GM08714 (cell line): ENCODE measurements at regions not wholly inside any gene's neighbourhood (a gene's known extent, or its start where the extent isn't known, plus 50 kb on each side); places are given as distances from the start of the nearest gene placed in this dataset.
"Not testable (repeated sequence)": the region's sequence is repeated elsewhere in the genome, so short reads cannot be mapped to it uniquely, and the experiment has no call there.

ENCODE experiments used
- H3K4me3 ChIP-seq: fragments of 200-500 bp; sonication (Bioruptor generic); 2 replicates; pipeline ENCODE4 v1.5.1; 2014; ENCODE audit warnings: mild to moderate bottlenecking, low read length, inconsistent platforms
- ZNF274 ChIP-seq: IDR thresholded peaks from 2 replicates; pipeline ENCODE4 v1.6.1; 2012; ENCODE audit warnings: mild to moderate bottlenecking, low read depth, low read length

DNA sequence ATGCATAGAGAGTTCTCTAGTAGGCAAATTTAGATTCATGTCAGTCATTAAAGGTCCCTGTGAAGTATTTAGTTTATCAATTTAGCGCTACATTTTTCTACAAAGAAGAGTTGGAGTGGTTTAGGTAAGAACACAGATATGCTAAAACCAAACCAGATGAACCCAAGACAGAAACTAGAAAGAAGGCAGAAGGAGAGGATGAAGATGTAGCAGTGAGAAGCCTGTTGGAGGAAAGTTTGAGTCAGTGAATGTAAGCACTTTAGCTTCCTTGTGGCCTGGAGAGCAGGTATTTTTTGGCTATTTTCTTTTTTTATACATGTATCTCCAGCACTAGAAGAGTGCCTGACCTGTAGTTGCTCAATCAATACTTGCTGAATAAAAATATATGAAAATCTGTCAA, 223.7 kb downstream of the KCNRG start:
- TF ChIP-seq ZNF274: no peak
- H3K4me3 ChIP-seq: no peak overlapping the region

DNA sequence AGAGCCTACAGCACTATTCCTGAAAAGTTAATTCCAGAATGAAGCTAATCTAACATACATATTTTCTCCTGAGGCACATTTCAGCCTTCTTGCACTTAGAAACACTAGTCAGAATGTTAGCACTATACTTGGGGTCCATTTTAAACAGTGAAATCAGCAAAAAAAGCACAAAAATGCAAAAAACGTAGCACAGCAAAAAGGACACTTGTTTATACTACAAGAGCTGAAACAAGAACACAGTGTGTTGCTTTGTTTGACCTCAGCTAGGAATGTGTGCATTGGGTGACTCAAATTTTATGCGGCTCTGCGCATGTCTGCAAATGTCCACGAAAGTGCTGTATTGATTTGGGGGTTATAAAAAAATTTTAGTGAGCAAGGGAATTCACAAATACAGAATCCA, 226.2 kb downstream of the KCNRG start:
- TF ChIP-seq ZNF274: no peak
- H3K4me3 ChIP-seq: no peak overlapping the region

DNA sequence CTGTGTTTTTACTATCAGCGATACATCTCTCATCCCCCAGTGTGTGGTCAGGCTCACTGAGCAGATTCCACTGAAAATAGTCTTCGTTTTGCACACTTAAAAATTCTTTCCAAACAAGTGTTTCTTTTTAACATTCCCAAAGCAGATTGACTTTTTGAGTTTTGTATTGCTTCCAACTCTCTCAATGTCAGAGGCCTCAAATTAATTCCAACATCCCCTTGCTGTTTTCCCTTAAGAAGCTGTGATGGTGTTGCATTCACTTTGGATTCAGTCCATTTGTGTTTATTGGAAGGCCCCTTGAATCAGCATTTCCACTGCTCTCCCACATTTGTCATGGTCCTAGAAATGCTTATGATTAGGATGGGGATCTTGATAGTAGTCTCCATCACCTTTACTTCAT, 228.7 kb downstream of the KCNRG start:
- no peak for TF ChIP-seq ZNF274
- no peak overlapping the region for H3K4me3 ChIP-seq

DNA sequence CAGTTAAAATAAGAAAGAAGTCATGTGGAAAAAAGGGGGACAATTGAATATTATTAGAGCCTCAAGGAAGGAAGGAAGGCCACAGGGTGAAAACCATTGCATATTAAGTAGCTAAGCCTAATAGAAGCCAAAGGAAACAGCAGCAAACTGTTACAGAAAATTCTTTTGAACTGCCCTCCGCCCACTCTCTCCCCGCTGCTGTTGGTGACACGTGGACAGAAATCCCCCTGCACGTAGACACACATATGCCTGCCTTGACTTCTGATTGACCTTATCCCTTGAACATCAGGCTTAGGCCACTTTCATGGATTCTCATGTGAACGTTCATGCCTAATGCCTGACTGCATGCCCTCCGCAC, 229.1 kb downstream of the KCNRG start:
- TF ChIP-seq ZNF274: no peak
- H3K4me3 ChIP-seq: no peak overlapping the region

DNA sequence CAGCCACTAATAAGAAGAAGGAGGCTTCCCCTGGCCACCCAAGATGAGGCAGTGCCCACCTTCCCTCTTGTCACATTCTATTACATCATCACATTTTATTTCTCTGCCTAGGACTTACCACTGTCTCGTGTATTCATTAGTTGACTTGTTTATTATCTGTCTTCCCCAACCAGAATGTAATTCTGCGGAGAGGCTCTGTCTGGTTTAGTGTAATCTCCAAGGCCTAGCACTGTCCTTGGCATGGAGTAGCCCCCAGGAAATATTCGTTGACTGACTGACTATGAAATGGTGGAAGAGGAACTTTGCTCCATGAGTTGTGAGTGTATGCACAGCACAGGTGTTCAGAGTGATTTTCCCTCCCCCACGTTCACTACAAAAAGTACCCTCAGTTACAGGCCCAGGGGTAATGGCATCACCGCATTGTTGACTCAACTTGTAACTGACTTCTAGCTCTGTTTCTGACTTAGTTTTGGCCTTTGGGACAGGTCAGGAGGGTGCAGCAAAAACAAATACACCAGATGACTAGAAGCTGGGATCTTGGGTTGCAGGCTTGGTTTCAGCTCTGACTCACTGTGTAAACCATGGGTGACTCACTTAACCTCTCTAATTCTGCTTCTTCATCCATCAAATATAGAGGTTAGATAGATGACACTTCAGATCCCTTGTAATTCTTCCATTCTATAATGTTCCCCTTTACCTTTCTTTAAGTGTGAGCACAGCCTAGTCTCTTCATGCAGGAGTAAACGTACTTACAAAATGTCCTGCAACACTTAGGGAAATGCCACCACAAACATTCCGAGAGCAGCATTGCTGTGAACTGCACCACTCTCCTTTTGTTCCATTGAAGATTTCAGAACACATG, 229.7 kb downstream of the KCNRG start:
- no peak for TF ChIP-seq ZNF274
- no peak overlapping the region for H3K4me3 ChIP-seq

DNA sequence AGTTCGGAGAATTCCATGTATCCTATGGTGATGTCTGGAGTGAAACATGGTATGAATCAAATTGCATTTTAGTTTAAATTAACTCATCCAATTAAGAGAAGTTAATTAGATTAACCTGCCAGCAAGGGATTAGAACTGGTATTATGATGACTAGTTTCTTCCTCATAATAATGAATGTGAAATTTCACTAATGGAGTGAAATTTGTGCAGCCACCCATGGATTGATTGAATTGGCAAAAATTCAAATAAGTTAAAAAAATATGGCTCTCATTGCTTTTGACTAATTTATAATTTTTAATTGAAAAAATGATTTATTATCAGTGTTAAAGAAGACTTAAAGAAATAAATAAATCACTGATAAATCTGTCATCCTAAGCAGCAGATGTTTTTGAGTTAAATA, 232.0 kb downstream of the KCNRG start:
- no peak overlapping the region for H3K4me3 ChIP-seq
- TF ChIP-seq ZNF274: no peak

DNA sequence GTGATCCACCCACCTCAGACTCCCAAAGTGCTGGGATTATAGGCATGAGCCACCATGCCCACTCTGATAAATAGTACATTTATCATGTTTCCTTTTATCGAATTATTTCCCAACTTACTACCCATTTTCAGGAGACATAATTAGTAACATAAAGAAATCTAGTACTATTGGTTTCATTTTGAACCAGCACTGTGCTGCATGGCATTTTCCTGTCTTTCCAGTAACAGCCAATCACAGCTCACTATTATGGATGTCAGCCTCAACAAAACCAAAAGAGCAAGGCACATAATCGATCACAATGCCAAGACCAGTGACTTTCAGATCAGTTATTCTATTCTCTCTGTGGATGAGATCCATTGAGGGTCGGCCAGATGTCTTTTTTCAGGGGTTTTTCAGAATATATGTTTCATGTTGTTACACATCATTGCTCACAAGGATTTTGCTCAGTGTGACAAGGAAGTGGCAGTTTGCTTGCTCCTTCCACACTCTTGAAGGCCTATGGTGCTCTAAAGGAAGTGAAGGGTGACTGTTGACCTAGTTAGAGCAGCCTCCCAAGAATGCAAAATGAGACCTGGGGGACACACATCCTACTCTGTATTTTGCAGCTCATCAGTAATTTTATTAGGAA, 233.4 kb downstream of the KCNRG start:
- H3K4me3 ChIP-seq: no peak overlapping the region; the same call in 1 of the 2 replicates
- no peak for TF ChIP-seq ZNF274

DNA sequence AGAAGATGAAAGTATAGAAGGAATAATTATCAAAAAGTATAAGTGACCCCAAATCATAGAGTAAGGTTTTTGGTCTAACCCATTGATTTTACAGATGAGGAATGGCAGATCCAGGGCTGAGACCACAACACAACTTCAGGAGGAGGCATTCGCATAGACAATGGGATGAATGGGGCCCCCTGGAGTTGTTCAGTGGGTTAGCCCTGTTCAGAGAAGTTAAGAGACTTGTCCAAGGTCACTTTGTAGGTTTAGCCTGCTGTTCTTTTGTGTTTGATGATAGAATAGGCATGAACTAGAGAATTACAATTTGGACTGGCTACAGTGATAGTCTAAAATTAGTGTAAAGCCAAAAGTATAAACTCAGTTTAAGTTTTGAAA, 233.9 kb downstream of the KCNRG start:
- TF ChIP-seq ZNF274: no peak
- no peak overlapping the region for H3K4me3 ChIP-seq

DNA sequence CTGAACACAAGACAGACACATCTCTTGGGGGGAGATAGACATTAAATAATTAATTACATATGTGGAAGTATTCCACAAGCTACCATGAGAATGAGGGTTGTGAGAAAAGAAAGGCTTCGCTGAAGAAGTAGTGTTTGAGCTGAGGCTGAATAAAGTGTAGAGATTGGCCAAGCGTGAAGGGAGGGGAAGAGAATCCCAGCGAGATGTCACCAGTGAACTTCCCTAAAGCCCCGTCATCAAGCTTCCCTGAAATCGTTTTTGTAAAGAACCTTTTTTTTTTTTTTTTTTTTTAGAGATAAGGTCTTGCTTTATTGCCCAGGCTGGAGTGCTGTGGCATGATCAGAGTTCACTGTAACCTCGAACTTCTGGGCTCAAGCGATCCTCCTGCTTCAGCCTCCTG, 235.2 kb downstream of the KCNRG start:
- H3K4me3 ChIP-seq: no peak overlapping the region
- no peak for TF ChIP-seq ZNF274

DNA sequence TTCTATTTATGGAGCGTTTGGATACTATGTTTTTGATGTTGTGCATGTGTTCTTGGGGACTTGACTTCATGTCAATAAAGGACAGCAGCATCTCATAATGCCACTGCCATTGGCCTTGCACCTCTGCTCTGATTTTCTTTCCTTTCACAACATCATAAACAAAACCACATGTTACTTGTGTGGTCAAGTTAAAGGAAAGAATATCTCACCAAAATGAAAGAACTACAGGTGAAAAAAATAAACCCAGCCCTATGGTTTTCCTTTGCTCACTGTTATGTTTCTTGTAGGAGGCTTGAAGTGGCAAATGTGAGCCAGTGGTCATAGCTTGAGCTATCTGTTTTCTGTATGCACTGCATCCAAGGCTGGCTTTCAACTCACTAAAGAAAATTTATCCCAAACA, 240.4 kb downstream of the KCNRG start:
- TF ChIP-seq ZNF274: no peak
- H3K4me3 ChIP-seq: no peak overlapping the region

DNA sequence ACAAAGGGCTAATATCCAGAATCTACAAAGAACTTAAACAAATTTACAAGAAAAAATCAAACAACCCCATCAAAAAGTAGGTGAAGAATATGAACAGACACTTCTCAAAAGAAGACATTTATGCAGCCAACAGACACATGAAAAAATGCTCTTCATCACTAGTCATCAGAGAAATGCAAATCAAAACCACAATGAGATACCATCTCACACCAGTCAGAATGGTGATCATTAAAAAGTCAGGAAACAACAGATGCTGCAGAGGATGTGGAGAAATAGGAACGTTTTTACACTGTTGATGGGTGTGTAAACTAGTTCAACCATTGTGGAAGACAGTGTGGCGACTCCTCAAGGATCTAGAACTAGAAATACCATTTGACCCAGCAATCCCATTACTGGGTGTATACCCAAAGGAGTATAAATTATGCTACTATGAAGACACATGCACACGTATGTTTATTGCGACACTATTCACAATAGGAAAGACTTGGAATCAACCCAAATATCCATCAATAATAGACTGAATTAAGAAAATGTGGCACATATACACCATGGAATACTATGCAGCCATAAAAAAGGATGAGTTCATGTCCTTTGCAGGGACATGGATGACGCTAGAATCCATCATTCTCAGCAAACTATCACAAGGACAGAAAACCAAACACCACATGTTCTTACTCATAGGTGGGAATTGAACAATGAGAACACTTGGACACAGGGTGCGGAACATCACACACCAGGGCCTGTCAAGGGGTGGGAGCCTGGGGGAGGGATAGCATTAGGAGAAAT, 241.5 kb downstream of the KCNRG start:
- not testable (repeated sequence) for H3K4me3 ChIP-seq

DNA sequence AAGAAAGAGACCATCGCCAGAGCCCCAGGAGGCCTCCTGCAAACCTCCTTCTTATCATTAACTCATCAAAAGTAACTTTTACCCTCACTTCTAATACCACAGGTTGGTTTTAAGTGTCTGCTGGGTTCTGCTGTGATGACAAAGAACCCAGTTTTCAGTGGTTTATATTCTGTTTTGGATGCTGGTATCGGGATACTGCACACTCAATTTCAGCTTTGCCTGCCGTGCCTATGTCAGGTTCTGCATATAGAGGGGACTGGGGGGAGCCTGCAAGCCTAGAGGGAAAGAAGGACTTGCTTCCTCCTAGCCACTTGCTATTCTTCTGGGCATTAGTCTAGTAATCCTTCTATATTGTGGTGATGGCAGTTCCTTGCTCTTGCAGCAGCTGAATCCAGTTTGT, 242.4 kb downstream of the KCNRG start:
- TF ChIP-seq ZNF274: no peak

DNA sequence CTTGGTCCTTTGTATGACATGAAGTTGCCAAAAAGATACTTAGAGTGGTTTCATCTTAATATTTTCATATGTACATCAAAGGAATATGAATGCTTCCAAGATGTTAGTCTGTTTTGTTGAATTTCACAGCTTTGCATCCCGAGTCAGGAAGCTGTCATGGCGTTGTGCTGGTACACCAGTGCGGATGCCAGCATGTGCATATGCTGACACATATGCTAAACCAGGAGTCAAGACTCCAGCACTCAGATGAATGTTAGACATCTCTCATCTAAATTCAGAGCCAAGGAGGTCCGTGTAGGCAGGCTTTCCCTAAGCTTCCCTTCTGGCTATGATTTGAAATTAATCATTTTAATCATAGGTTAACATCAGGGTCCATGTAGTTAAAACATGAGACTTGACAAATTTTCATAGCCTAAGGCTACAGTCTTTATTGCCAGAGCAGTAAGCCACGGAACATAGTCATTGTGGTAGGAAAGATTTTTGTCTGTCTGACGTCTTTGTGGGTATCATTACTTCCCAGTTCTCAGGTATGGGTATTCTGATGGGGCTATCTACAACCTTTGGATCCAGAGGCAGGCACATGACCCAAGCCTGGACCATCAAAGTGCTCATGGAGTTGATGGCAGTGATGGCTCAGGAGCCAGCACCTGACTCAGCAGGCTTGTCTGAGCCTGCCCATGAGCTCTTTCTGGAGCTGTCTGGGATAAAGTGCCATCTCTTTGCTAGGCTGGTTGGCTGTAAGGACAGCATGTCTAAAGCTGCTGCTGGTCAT, 246.1 kb downstream of the KCNRG start:
- H3K4me3 ChIP-seq: no peak overlapping the region

More for the DNA sequence above, 242.4 kb downstream of the KCNRG start:
- no peak overlapping the region for H3K4me3 ChIP-seq

DNA sequence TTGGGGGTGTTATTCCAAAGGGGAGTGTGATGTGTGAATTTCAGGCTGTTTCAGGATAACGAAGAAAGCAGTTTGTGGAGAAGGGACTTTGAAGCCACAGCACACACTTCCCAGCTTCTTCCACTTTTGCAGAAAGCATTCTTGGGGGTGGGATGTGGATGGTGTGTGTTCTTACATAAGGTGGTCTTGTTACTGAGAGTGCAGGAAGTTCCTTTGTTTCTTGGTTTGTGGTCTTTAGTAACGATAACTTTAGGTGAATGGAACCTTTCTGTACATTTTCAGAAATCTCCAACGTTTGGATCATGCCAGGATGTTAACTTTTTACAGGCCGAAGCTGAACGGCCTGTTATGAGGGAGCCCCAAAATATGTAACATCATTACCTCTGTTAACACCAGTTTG, 251.8 kb downstream of the KCNRG start:
- TF ChIP-seq ZNF274: no peak
- no peak overlapping the region for H3K4me3 ChIP-seq

More for the DNA sequence above, 246.1 kb downstream of the KCNRG start:
- no peak for TF ChIP-seq ZNF274
